Activated T-cell treated with anti-CD3 and anti-CD28 coated beads, Interleukin-2, amount 50 U/mL, for 4 hours (primary cell): ENCODE measurements at regions not wholly inside any gene's neighbourhood (a gene's known extent, or its start where the extent isn't known, plus 50 kb on each side); places are given as distances from the start of the nearest gene placed in this dataset.

Source experiments
- ATAC-seq, 2 donors: fragments of 200-7000 bp; cut with Tn5 transposase; one replicate each; pipeline ENCODE4 v1.10.0; 2021
- DNase-seq: peaks from one replicate; pipeline ENCODE4 v3.0.0-alpha.2; 2020
- H3K27me3 Mint-ChIP-seq: one replicate; pipeline ENCODE4 v1.8.0; 2021; ENCODE audit warnings: low read depth, mixed read lengths
- H3K36me3 Mint-ChIP-seq: one replicate; pipeline ENCODE4 v1.8.0; 2022; ENCODE audit warnings: mixed read lengths; ENCODE audit not compliant: insufficient read depth
- H3K4me1 Mint-ChIP-seq: one replicate; pipeline ENCODE4 v1.8.0; 2021; ENCODE audit warnings: low read depth, mixed read lengths
- H3K4me3 Mint-ChIP-seq: one replicate; pipeline ENCODE4 v1.8.0; 2021; ENCODE audit warnings: mild to moderate bottlenecking, moderate library complexity, mixed read lengths
- H3K9me3 Mint-ChIP-seq: one replicate; pipeline ENCODE4 v1.8.0; 2021; ENCODE audit warnings: mixed read lengths

DNA sequence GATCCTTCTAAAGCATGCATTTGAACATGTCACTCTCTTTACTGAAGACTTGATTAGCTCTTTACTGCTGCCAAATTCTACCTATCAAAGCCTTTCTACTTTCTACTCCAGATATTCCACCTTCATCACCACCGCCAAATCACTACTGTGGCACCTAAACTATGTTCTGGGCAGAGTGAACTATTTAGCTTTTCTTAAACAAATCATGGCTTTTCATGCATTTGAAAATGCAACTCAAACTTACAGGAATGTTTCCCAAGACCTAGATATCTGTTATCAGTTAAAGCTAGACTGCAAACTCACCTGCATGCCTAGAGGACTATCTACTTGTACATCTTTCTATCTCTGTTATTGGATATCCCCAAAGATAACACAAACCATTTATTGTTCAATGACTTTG lies 109.3 kb downstream of the MAFB start:
- Mint-ChIP-seq H3K9me3 (no peaks in the 10 kb centered on the region), H3K4me1 (no peaks in the 10 kb centered on the region), H3K4me3 (no peak overlapping the region), H3K36me3 (no peaks in the 10 kb centered on the region), H3K27me3 (peaks cover 3% of the 10 kb centered on the region)
- DNase-seq = no peak
- ATAC-seq = no peak

DNA sequence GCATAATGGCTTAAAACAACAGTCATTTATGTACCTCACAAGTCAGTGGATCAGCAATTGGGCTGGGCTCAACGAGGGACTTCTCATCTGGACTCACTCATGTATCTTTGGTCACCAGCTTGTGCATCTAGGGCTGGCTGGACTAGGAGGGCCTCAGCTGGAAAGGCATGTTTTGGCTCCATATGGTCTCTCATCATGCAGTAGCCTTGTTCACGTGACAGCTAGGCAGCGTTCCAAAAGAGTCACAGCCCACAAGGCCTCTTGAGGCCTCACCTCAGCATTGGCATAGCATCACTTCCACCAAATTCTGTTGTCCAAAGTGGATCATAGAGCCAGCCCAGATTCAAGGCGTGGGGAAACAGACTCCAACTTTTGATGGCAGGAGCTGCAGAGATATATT lies 110.1 kb downstream of the MAFB start:
- no peak overlapping the region for H3K4me3 Mint-ChIP-seq
- DNase-seq (no peak), ATAC-seq (no peak)
- H3K36me3 Mint-ChIP-seq = no peaks in the 10 kb centered on the region
- peaks cover 3% of the 10 kb centered on the region for H3K27me3 Mint-ChIP-seq
- H3K4me1 Mint-ChIP-seq = no peaks in the 10 kb centered on the region
- H3K9me3 Mint-ChIP-seq = no peaks in the 10 kb centered on the region

DNA sequence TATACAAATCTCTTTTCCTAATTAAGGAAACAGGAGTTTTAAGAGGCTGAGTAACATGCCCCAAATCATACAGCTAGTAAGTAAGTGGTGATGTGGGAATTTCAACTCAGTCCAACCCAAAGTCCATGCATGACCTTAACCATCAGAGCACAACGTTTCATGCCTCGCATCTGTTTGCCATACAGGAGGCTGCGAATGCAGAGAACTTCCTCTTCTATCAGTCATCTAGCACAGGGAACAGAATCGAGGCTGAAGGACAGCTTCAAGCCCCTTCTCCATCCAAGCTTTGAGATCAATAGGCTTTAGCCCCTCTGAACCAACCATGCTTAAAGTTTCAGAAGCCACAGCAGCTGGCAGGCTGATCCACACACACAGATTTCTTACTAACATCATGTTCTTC lies 113.2 kb downstream of the MAFB start:
- no peaks in the 10 kb centered on the region for H3K9me3 Mint-ChIP-seq
- DNase-seq (no peak), ATAC-seq (no peak)
- no peaks in the 10 kb centered on the region for H3K36me3 Mint-ChIP-seq
- no peaks in the 10 kb centered on the region for H3K27me3 Mint-ChIP-seq
- no peaks in the 10 kb centered on the region for H3K4me1 Mint-ChIP-seq
- no peak overlapping the region for H3K4me3 Mint-ChIP-seq

DNA sequence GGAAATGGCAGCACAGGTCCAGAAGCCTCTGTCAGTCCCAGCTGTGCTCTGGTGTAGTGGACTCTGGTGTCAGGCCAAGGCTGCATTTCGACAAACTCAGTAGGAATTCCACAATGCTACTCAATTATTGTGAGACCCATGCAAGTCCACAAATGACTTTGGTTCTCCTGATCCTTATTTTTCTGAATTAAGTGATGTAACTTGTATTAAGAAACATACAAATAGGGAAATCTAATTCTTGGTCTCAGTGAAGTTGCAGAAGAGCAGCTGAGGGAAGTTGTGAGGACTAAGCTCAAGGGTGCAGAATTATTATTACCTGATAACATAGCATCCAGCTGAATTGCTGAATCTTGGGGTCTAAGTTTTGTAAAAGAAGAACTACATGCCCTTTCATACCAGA lies 116.8 kb downstream of the MAFB start:
- Mint-ChIP-seq H3K36me3 (no peaks in the 10 kb centered on the region), H3K4me1 (no peaks in the 10 kb centered on the region), H3K9me3 (peaks cover 3% of the 10 kb centered on the region), H3K27me3 (no peaks in the 10 kb centered on the region), H3K4me3 (no peak overlapping the region)
- no peak for DNase-seq
- no peak for ATAC-seq

DNA sequence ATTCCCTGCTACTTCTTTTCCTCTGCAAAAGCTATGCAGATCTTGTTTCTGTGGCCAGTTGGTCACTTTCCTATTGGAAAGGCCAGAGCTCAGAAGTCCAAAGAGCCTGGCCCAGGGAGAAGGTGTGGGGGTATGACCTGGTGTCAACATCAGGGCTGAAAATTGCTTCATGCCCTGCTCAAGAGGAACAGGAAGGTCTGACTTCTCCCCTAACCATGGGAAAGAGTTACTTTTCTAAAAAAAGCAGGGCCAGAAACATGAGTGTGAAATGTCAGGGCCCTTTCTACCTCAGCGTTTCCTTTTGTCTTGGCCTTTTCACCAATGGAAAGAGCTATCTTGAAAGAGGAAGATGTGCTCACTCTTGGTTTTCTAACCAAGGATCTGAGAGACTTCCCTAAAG lies 117.4 kb downstream of the MAFB start:
- Mint-ChIP-seq H3K36me3 (no peaks in the 10 kb centered on the region), H3K4me3 (no peak overlapping the region), H3K4me1 (no peaks in the 10 kb centered on the region), H3K9me3 (peaks cover 3% of the 10 kb centered on the region), H3K27me3 (peaks cover 4% of the 10 kb centered on the region)
- DNase-seq = no peak
- no peak for ATAC-seq

DNA sequence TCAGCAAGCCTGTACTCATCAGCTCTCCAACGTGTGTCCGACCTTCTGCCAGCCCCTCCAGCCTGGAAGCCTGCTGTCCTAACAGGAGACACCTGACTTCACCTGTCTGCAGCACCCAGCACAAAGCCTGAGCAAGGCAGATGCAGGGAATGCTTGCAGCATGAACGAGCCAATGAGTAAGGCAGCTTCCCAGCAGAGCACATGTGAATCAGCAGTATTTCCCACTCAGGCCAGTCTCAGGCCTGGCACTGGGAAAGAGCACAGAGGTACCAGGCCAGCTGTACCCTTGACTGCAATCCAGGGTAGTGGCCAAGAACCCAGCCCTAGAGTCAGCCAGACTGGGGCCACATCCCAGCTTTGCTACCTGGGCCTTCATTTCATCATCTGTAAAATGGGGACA lies 120.8 kb downstream of the MAFB start:
- Mint-ChIP-seq H3K4me3 (no peak overlapping the region), H3K27me3 (peaks cover 4% of the 10 kb centered on the region), H3K4me1 (no peaks in the 10 kb centered on the region), H3K9me3 (peaks cover 3% of the 10 kb centered on the region), H3K36me3 (no peaks in the 10 kb centered on the region)
- no peak for DNase-seq
- no peak for ATAC-seq

DNA sequence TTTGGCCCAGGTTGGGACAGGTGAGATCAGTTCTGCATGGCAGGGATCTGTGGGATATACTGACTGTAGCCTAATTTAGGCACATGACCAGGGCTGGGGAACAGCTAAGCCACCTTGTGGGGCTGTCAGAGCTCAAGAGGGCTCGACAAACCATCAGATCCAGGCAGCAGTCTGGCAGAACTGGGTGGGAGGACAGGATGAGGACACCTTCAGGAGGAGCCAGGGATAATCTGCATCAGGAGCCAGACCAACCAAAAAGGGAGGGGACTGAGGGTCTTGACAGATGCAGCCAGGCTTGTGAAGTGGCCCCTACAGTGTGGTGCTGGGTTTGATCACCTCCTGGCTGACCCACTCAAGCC lies 123.4 kb downstream of the MAFB start:
- no peak overlapping the region for H3K4me3 Mint-ChIP-seq
- no peak for DNase-seq
- no peak for ATAC-seq

DNA sequence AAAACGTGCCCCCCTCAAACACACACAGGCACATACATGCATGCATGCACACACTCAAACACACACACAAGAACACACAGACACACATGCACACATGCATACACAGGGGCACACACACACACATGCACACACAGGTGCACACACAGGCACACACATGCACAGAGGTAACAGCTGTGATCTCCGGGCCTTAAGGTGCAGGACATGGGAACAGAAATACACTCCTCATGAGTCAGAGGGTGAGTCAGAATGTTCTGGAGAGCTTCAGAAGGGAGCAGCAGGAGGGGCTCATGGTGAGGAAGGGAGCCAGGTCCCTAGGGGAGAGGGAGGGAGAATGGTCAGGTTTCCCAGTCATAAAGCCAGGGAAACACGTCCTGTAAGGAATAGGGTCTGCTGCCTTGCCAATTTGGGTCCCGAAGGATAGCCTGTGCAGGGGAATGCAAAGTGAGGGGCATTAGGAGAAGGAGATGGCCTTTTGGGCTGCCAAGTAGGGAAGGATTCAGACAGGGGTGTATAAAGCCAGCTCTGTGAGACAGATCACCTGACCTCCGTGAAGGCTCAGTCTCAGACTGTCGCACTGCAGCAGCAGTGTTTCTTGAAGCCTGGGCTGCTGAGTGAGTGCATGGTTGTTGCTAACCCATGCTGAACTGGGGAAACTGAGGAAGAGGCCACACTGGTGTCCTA lies 123.9 kb downstream of the MAFB start:
- ATAC-seq (no peak), DNase-seq (no peak)
- Mint-ChIP-seq H3K9me3 (peaks cover 3% of the 10 kb centered on the region), H3K36me3 (no peaks in the 10 kb centered on the region), H3K4me1 (no peaks in the 10 kb centered on the region), H3K27me3 (peaks cover 4% of the 10 kb centered on the region), H3K4me3 (no peak overlapping the region)

More for the DNA sequence above, 123.4 kb downstream of the MAFB start:
- Mint-ChIP-seq H3K4me1 (no peaks in the 10 kb centered on the region), H3K9me3 (peaks cover 3% of the 10 kb centered on the region), H3K36me3 (no peaks in the 10 kb centered on the region), H3K27me3 (peaks cover 4% of the 10 kb centered on the region)

DNA sequence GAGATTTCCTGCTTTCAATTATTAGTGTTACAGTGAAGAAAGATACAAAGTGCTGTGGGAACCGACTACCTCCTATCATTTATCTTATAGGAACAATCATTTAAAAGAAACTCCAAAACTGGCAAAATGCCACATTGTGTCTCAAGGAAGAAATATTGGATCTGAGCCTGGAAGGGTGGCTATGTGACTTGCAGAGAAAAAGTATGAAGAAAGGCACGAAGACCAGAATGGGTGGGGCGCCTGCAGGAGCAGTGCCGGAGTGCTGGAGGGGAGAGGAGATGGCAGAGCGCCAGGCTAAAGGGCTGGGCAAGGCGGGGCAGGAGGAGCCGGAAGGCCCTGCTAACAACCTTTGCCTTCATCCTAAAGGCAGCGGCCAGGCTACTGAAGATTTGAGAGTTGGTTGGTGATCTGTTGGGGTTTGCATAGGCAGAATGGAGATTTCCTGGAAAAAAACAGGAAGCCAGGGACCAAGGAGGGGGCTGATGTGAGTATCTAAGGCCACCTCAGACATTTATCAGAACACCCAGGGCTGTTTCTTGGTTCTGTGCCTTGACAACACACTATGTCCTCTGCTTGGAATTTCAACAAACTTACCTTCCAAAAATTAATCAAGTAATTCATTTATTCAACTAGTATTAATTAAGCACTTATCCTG lies 125.6 kb downstream of the MAFB start:
- no peak for ATAC-seq
- H3K27me3 Mint-ChIP-seq = peaks cover 4% of the 10 kb centered on the region
- no peak for DNase-seq
- no peaks in the 10 kb centered on the region for H3K4me1 Mint-ChIP-seq
- H3K9me3 Mint-ChIP-seq = no peaks in the 10 kb centered on the region
- H3K36me3 Mint-ChIP-seq = no peaks in the 10 kb centered on the region
- H3K4me3 Mint-ChIP-seq = no peak overlapping the region

DNA sequence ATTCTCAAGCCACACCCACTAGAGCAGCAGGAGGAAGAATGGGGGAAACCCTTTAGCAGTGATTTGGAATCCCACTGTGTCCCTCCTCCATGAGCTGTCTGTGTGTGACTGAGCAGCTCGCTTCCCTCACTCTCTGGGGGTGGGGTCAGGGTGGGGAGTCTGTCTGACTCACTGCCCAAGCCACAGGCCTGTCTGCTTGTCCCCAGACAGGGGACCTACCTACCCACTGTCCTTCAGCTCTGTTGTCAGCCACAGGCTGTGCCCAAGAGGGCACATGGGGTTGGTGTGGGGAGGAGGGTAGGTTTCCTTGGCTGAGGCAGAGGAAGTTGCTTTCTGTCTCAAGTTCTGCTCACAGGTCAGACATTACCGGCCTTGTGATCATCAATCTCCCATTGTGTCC lies 127.0 kb downstream of the MAFB start:
- DNase-seq (no peak), ATAC-seq (no peak)
- Mint-ChIP-seq H3K27me3 (peaks cover 4% of the 10 kb centered on the region), H3K4me1 (no peaks in the 10 kb centered on the region), H3K4me3 (no peak overlapping the region), H3K36me3 (no peaks in the 10 kb centered on the region), H3K9me3 (no peaks in the 10 kb centered on the region)

DNA sequence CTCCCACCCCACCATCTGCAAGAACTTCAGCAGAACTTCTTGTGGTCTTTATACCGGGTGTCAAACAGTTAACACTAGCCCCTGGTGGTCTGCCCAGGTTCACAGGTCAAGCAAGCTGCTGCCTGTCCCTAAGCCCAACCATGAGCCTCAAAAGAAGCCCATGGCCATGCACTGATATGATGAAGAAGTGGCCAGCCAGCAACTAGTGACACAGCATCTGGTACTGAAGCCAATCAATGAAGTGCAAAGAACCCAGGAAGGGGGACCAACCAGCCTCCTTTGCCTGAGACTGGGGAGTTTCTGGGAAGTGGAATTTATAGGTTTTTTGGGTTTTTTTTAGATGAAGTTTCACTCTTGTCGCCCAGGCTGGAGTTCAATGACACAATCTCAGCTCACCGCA lies 127.8 kb downstream of the MAFB start:
- Mint-ChIP-seq H3K27me3 (no peaks in the 10 kb centered on the region), H3K4me3 (no peak overlapping the region), H3K36me3 (no peaks in the 10 kb centered on the region), H3K4me1 (no peaks in the 10 kb centered on the region), H3K9me3 (no peaks in the 10 kb centered on the region)
- ATAC-seq = no peak
- DNase-seq = no peak

DNA sequence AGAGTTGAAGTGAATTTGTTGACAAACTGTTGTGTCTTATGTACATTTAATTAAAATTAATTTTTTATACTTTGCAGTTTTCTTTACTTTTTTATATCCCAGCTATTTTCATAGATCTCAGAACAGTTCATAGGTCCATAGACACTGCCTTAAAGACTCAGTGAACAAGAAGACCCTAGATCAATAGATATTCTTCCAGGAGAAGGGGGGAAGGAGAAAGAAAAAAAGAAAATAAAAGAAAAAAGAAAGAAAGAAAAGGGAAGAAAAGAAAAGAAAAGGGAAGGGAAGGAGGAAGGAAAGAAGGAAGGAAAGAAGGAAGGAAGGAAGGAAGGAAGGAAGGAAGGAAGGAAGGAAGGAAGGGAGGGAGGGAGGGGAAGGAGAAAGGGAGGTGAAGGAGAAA lies 130.8 kb downstream of the MAFB start:
- no peaks in the 10 kb centered on the region for H3K27me3 Mint-ChIP-seq
- no peak overlapping the region for H3K4me3 Mint-ChIP-seq

DNA sequence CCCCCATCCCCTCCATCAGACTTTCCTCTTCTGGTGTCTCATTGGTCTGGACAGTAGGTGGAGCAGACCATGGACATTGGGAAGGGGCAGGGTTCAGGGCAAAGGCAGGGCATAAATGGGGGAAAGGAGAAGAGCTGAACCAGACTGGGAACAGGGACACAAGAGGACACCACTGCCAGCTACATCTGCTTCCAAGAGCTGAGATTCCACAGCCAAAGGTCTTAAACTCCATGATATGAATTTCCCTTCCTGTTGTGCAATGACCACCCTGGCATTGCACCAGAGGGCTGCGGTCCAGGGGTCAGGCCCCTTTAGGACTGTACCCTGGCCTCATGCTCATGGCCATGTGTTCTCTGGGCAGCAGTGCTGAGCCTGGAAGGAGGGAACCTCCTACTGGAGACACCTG lies 137.9 kb downstream of the MAFB start:
- ATAC-seq = no peak
- Mint-ChIP-seq H3K4me3 (no peak overlapping the region), H3K9me3 (no peaks in the 10 kb centered on the region), H3K4me1 (no peaks in the 10 kb centered on the region), H3K36me3 (no peaks in the 10 kb centered on the region), H3K27me3 (no peaks in the 10 kb centered on the region)
- DNase-seq = no peak

More for the DNA sequence above, 130.8 kb downstream of the MAFB start:
- DNase-seq (no peak), ATAC-seq (no peak)
- H3K9me3 Mint-ChIP-seq = no peaks in the 10 kb centered on the region
- no peaks in the 10 kb centered on the region for H3K36me3 Mint-ChIP-seq
- H3K4me1 Mint-ChIP-seq = no peaks in the 10 kb centered on the region

DNA sequence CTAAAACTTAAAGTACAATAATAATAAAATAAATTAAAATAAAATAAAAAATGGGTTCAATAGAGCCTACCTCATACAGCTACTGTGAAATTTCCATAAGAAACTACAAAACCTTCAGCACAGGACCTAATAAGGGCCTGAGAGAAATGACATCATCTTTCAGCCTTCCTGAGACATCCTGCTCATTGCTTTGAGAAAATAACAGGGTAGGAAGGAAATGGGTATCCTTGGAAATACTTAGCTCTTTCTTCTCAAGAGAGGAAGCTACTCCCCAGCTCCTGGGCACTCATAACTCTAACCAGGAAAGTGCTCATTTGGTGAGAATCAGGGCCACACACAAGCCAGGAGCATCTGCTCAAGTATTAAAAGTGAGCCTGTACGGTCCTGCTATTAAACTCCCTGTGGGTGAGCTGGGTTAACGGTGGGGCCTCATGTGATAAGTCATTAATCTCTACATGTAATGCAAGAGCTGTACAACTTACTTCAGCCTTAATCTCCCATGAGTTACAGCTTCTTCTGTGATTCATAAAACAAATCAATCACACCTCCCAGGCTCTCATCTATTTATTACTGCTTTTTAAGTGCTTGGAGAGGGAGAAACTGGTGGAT lies 141.4 kb downstream of the MAFB start:
- Mint-ChIP-seq H3K4me1 (no peaks in the 10 kb centered on the region), H3K9me3 (no peaks in the 10 kb centered on the region), H3K36me3 (no peaks in the 10 kb centered on the region), H3K4me3 (no peak overlapping the region), H3K27me3 (no peaks in the 10 kb centered on the region)
- DNase-seq (no peak), ATAC-seq (no peak)

DNA sequence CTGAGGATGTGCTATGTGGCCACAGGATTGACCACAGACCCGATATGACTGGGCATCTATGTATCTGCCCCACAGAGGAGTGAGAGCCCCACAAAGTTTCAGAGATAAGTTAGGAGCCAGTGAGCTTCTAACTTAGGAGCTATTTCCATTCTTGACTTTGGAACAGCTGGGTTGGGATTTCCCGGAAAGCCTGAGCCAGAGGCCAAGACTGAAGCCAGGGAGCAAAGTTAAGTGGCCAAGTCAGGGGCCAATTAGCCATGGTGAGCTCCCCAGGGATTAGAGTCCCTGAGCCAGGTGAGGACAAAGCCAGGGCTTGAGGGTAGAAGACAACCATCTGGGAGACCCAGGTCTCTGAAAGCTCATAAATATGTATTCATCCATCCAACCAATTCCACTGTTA lies 143.6 kb downstream of the MAFB start:
- ATAC-seq (no peak), DNase-seq (no peak)
- no peak overlapping the region for H3K4me3 Mint-ChIP-seq
- H3K9me3 Mint-ChIP-seq = no peaks in the 10 kb centered on the region
- H3K4me1 Mint-ChIP-seq = no peaks in the 10 kb centered on the region
- peaks cover 2% of the 10 kb centered on the region for H3K27me3 Mint-ChIP-seq
- H3K36me3 Mint-ChIP-seq = no peaks in the 10 kb centered on the region
